ENCODE measurements at regions not wholly inside any gene's neighbourhood (a gene's known extent, or its start where the extent isn't known, plus 50 kb on each side); places are given as distances from the start of the nearest gene placed in this dataset.

- TF ChIP-seq CTCF (IDR thresholded peaks at IDR 0.05) (no peak), EP300 (IDR thresholded peaks at IDR 0.05) (no peak), POLR2AphosphoS5 (IDR thresholded peaks at IDR 0.05) (no peak), POLR2A (IDR thresholded peaks at IDR 0.05) (no peak)
Observed at GRCh38 chr2:147709655-147710054, 135.2 kb upstream of the ACVR2A start.

Data from sigmoid colon (tissue), 4 donors.